HG02588 (cell line): ENCODE measurements at regions not wholly inside any gene's neighbourhood (a gene's known extent, or its start where the extent isn't known, plus 50 kb on each side); places are given as distances from the start of the nearest gene placed in this dataset.

Experiments
- ATAC-seq: cut with Tn5 transposase; IDR thresholded peaks from one replicate; pipeline ENCODE4 v1.9.1; 2021; ENCODE audit warnings: mild to moderate bottlenecking, moderate library complexity; ENCODE audit not compliant: unreplicated experiment

DNA sequence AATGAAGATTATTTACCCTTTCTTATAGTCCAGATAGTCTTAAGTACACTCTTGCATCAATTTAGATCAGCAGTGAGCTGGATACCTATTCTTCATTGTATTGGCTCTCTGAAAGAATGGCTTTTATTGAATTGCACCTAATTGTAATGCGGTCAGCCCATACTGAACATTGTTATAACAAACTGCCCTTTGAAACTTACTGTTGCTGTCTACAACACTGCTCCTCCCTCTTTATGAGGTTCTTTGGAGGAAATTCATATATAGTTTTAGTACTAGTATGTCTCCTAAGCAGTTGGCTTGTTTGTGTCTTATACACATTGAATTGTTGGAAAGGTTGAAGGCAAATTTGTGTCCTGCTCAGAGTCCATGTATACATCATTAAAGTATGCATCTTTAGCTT, 66.5 kb upstream of the UGP2 start:
- no peak for ATAC-seq

DNA sequence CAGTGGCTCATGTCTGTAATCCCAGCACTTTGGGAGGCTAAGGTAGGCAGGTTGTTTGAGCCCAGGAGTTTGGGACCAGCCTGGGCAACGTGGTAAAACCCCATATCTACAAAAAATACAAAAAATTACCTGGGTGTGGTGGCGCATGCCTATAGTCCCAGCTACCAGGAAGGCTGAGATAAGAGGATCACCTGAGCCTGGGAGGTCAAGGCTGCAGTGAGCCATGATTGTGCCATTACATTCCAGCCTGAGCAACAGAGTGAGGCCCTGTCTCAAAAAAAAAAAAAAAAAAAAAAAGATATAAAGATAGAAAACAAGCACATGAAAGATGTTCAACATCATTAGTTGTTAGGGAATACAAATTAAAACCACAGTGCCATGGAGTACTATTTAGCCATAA, 65.3 kb upstream of the UGP2 start:
- no peak for ATAC-seq

DNA sequence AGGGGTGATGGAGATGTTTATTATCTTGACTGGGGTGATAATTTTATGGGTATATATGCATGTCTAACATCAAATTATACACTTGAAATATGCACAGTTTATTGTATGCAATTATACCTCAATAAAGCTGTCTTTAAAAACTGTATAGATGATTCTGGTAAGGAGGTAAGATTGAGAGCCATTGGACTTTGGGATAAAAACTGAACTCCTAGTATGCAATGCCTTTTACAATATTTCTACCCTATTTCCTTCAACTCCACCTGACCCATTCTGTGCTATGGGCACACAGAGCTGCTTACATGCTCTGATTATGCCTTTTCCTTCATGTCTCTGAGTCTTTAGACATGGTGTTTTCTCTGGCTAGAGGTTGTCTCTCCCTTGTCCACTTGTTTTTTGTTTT, 63.9 kb upstream of the UGP2 start:
- no peak for ATAC-seq

DNA sequence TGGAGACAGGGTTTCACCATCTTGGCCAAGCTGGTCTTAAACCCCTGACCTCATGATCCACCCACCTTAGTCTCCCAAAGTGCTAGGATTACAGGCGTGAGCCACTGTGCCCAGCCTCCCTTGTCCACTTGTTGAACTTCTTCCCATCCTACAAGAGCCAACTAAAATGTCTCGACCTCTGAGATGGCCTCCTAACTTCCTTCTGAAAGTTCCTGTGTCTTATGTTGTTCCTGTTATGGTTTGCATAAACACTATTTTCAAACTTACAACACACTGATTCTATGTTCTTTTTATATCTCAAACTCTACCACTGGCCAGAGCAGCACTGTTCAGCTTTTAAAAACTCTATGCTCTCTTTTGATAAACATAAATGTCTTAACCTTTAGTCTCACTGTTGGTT, 63.3 kb upstream of the UGP2 start:
- ATAC-seq, result no peak

DNA sequence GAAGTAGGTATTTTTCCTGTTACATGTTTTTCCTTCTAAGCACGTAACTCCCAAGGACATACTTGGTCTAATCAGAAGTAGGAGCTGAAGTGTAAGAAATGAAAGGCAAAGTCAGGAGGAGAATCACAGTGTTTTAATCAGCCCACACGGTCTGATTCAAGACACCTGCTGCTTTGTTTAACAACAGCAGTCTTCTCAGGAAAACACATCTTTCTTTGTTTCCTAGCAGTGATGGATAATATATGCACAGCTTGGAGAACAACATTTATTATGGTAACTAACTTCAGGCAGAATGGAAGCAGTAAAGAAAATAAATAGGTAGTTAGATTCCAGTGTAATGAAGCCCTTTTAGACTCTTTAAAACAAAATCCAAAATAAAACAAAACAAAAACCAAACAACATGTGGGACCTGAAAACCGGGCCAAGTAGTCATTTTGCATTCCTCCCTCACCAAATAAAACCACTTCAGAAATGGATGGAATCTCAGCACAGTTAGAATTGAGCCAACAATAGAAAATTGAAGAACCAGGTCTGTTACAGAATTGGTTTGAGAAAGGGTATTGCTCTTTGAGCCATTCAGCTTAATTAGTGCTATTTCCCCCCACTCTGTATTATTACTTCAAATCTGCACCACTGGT, 61.1 kb upstream of the UGP2 start:
- ATAC-seq, result no peak

DNA sequence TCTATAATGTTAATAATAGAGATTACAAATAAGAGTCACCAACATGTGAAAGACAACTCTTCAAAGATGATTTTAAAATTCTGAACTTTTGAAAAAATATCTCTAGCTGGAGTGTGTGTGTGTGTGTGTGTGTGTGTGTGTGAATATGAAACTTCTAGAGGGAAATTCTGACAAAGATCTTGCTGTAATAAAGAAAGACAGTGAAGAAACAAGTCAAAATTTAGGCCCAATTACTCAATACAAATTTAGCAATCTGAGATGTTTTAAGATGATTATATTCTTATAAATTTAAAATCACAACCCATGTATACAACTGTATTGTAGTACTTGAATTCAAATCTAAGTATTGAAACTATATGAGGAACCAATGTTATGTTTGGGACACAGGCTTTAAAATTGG, 57.2 kb upstream of the UGP2 start:
- no peak for ATAC-seq

DNA sequence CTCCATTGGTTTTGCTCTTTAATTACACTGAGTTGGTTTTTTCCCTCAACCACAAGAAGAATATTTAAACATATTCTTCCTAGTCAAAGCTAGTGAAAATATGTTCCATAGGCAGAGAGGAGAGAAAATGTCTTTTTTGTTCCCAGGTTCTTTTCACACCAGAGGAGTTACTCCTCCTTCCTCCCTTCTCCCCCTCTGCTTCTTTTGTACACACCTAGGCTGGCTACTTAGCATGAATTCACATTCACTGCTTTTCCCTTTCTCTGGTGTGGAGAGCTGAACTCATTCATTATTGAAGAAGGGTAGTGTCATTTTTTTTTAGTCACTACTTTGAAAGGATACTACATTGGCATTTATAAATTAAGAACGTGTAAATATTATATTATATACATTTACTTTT, 56.6 kb upstream of the UGP2 start:
- no peak for ATAC-seq

DNA sequence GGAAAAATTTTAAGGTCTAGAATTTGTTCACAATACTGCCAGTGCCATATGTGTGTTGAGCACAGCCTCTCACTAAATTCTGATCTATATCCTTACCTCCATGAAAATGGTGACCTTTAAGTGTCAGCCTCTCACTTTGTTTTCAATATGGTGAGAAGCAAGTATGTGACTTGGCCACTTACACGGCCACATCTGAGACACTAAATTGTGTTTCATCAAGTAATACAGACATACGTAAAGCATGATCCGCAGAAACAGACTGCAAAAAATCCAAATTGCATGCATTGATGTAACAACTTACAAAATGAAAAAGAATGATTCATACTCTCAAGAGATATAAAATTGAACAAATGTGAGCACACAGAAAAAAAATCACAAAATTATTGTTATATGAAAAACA, 55.2 kb upstream of the UGP2 start:
- no peak for ATAC-seq

DNA sequence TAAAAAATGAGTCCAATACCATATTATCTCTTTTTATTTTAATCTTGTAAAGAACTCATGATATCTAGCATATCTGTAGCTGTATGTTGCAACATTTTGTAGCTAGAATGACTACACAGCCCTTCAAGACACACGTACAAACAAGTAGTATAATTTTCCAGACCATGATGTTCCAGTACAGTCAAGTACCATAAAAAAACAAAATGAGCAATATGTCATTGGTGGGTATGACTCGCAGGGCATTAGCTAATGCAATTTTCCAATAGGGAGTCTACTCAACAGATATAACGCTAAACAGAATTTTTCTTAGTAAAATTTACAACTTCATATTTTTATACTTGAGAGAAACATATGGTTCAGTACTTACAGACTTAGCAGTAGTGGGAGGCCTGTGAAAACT, 53.6 kb upstream of the UGP2 start:
- ATAC-seq, result no peak

DNA sequence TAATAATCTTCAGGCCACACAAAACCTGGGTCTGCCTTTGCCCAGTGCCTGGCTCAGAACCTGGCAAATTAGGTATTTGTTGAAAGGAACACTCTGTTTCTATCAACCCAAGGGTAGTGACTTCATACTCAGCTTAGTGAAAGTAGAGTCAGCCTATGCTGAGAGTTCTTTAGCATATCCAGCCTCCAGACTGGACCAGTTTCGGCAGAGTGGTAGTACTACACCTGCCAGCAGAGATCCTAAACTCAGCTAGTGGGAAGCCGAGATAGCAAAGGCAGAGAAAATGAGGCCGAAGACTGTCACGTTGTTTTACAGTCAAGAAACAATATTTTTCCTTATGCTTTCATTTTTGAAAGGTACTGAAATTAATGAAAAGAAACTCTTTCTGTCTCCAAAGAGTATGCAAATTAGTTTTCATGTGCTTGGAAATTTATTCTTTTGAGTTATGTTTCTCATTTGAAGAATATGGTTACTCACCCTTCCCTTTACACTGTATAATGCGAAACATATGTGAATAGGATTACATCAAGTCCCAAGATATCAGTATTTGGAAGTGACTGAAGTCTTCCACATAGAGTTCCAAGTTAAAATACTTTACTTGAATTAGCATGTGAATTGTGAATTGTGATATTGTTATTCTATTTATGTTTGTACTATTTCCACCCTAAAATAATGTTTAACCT, 52.2 kb upstream of the UGP2 start:
- no peak for ATAC-seq

DNA sequence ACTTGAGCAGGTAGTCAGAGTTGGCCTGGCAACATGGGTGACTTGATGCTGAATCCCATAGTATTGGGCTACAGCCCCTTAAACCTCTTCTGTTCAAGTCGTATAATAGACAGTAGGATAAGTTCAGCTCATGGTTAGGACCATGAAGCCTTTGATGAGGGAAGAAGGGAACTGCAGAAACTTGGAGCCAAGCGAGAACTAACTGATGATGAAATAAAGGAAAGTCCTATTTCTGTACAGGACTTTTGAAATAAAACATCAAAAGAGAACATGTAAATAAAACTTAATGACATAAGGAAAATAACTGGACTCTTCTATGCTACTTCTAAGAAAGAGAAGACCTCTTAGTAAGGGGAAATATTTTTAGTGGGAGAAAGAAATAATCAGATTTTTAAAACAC, 51.2 kb upstream of the UGP2 start:
- no peak for ATAC-seq

DNA sequence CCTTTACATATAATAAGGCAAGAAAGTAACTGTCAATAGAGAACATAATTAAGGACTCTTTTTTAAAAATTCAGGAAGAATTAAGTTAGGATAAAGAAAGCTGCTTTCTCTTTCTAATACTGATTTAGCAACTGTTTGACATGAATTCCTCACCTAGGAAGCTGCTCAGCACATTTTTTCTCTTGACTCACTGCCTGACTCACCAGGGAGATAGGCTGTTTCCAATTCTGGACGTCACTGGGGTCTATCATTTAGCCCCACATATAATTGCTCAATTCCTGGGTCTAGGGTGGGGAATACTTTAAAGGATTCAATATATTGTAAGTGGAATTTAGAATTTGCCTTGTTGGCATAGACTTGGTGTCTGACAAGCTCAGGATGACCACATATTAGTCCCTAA, 50.8 kb upstream of the UGP2 start:
- ATAC-seq, result no peak

DNA sequence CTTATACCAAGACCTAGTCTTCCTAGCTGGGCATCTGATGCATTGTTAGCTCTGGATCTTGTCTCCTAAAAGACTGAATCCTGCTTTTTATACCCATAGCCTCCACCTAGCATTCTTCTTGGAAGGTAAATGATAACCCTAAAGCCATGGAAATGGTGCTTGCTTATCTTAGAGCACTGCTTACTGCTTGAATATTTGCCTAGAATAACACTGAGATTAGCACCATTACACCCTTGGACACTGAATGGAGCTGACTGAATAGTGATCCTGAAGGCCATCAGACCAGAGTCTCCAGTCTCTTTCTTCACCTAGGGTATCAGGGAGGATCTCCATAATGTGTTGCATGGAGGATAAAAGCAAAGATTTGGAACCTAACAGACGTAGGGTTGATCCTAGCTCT, 50.3 kb upstream of the UGP2 start:
- ATAC-seq, result no peak
